ENCODE measurements at regions not wholly inside any gene's neighbourhood (a gene's known extent, or its start where the extent isn't known, plus 50 kb on each side); places are given as distances from the start of the nearest gene placed in this dataset.

- no peak for TF ChIP-seq CTCF (conservative IDR thresholded peaks at IDR 0.05)
- no peaks in the 10 kb centered on the region for H3K9me3 ChIP-seq (ENCODE audit: control insufficient read depth, low read depth, low read length)
These were observed 99.2 kb downstream of the PLXNA1 start for GRCh38 chr3:127082066-127082465.

More at GRCh38 chr3:127082066-127082465, 99.2 kb downstream of the PLXNA1 start:
- peaks cover 0 to 4% of the 10 kb centered on the region in 2 experiments; a peak in 2 of 5 replicates for H3K9me3 Mint-ChIP-seq
- H3K4me1 Mint-ChIP-seq: peaks cover 0 to 8% of the 10 kb centered on the region in 2 experiments; a peak in 1 of 4 replicates
- Histone ChIP-seq H3K23me2 (ENCODE audit: insufficient read length, low read depth, low read length, poor library complexity, severe bottlenecking) (no peaks in the 10 kb centered on the region), H2BK120ac (ENCODE audit: low read depth, low read length, poor library complexity, severe bottlenecking) (no peak overlapping the region), H2BK20ac (ENCODE audit: low read depth, low read length, poor library complexity, severe bottlenecking) (no peak overlapping the region), H3K18ac (ENCODE audit: insufficient read length, low read depth, low read length) (no peak overlapping the region), H4K20me1 (ENCODE audit: control insufficient read depth, insufficient read depth, insufficient read length) (no peaks in the 10 kb centered on the region), H4K91ac (ENCODE audit: insufficient read length, low read depth, low read length) (no peak overlapping the region), H3K27me3 (ENCODE audit: insufficient read depth, low read length) (no peaks in the 10 kb centered on the region), H4K5ac (ENCODE audit: insufficient read length, low read depth, low read length) (no peak overlapping the region), H3K14ac (ENCODE audit: insufficient read depth, low read length) (no peak overlapping the region), H3K27ac (ENCODE audit: insufficient read length, low read depth, low read length) (no peak overlapping the region), H2AFZ (ENCODE audit: low read length) (no peak overlapping the region), H4K8ac (replicated peaks; ENCODE audit: insufficient read length, low read depth, low read length) (no peak overlapping the region), H2AK5ac (ENCODE audit: insufficient read length, low read length) (no peak overlapping the region), H2BK15ac (ENCODE audit: low read depth, low read length) (no peak overlapping the region), H2BK5ac (ENCODE audit: insufficient read length, low read length) (no peak overlapping the region), H3K4me1 (ENCODE audit: insufficient read depth, low read length) (no peaks in the 10 kb centered on the region), H3K4ac (ENCODE audit: low read depth, low read length) (no peak overlapping the region), H3K79me1 (ENCODE audit: insufficient read depth, low read depth, low read length, poor library complexity, severe bottlenecking) (no peaks in the 10 kb centered on the region), H3K4me2 (ENCODE audit: insufficient read depth, insufficient read length, low read length) (no peak overlapping the region), H3K9ac (ENCODE audit: extremely low read depth, insufficient read length, low read length) (no peak overlapping the region), H3K56ac (ENCODE audit: insufficient read length, low read depth, low read length) (no peak overlapping the region), H3K23ac (ENCODE audit: insufficient read length, low read depth, low read length) (no peak overlapping the region), H3K79me2 (ENCODE audit: insufficient read depth, low read length) (no peaks in the 10 kb centered on the region), H2BK12ac (ENCODE audit: insufficient read length, low read depth, low read length) (no peak overlapping the region), H3T11ph (ENCODE audit: low read length) (no peak overlapping the region)
- peaks cover 0 to 4% (median 0%) of the 10 kb centered on the region in 3 experiments; a peak in 2 of 7 replicates for H3K36me3 Mint-ChIP-seq (ENCODE audit: insufficient read depth in 1 of 3, low read depth in 3 of 3)
- H3K27ac Mint-ChIP-seq: no peak overlapping the region
- H3K4me3 Mint-ChIP-seq: no peak overlapping the region
- peaks cover 5% of the 10 kb centered on the region for H3K27me3 Mint-ChIP-seq (ENCODE audit: low read depth)
- DNase-seq: no peak
- WGBS (ENCODE audit: extremely low coverage, insufficient read length, low lambda C conversion rate): no CpG with 5 or more reads among the region's 7 CpGs

Data from H9 (cell line).